ENCODE measurements at regions not wholly inside any gene's neighbourhood (a gene's known extent, or its start where the extent isn't known, plus 50 kb on each side); places are given as distances from the start of the nearest gene placed in this dataset.

GRCh38 chr20:19072988-19073387 is 139.5 kb upstream of the SLC24A3 start:
- no peak for TF ChIP-seq CTCF (IDR thresholded peaks at IDR 0.05; ENCODE audit: extremely low read depth, missing control alignments)
- DNase-seq (ENCODE audit: low spot score): no peak

GRCh38 chr20:19073584-19074218 is 138.7 kb upstream of the SLC24A3 start:
- TF ChIP-seq CTCF (IDR thresholded peaks at IDR 0.05; ENCODE audit: extremely low read depth, missing control alignments): no peak
- DNase-seq (ENCODE audit: low spot score): no peak

- no peak for DNase-seq (ENCODE audit: low spot score)
- no peak for TF ChIP-seq CTCF (IDR thresholded peaks at IDR 0.05; ENCODE audit: extremely low read depth, missing control alignments)
Measured at GRCh38 chr20:19074356-19074755, 138.1 kb upstream of the SLC24A3 start.

- peak; percentile 42 for DNase-seq (ENCODE audit: low spot score)
- no peak for TF ChIP-seq CTCF (IDR thresholded peaks at IDR 0.05; ENCODE audit: extremely low read depth, missing control alignments)
Measured at GRCh38 chr20:19074828-19075516, 137.5 kb upstream of the SLC24A3 start.

GRCh38 chr20:19077370-19078220 is 134.8 kb upstream of the SLC24A3 start:
- TF ChIP-seq CTCF (IDR thresholded peaks at IDR 0.05; ENCODE audit: extremely low read depth, missing control alignments): no peak
- DNase-seq (ENCODE audit: low spot score): no peak

- DNase-seq (ENCODE audit: low spot score): no peak
- TF ChIP-seq CTCF (IDR thresholded peaks at IDR 0.05; ENCODE audit: extremely low read depth, missing control alignments): no peak
Measured at GRCh38 chr20:19078448-19079373, 133.7 kb upstream of the SLC24A3 start.

Measured in GM20000 (cell line).